ENCODE measurements at regions not wholly inside any gene's neighbourhood (a gene's known extent, or its start where the extent isn't known, plus 50 kb on each side); places are given as distances from the start of the nearest gene placed in this dataset.
A peak's percentile ranks its signal among the peaks of the same experiment; 100 is the strongest.

DNA sequence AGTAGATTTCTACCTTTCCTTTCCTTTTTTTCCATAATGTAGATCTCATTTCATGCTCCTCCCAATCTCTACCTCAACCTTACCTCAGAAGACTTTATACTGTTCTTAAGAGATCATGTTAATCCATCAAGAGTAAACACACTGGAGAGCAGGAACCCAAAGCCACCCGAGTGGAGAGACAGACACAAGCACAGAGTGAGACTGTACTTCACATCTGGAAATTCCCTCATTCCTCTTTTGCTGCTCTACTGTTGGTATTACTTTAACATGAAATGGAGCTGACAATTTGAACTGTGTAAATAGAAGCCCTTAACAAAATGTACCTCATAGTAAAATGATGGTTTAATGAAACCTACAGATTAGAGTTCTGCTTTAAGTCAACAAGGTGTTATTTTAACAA, 105.7 kb upstream of the RASGEF1B start:
- DNase-seq, result peak; percentile 70

DNA sequence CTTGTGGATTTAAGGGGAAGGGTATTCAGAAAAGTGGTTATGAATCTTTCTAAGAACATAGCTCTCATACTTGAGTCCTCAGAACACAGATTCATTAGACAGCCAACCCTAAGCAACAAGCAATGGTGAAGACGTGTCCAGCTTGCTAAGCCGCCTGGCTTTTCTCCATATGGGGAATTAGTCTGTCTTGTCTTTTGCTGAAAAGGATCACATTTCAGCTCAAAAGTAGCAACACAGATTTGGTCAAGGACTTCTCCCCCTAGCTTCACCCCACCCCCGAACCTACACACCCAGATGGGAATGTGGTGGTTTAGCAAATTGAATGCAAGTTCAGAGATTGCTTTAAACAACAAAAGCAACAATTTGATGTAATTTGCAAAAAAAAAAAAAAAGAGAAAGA, 103.3 kb upstream of the RASGEF1B start:
- peak; percentile 44 for DNase-seq

DNA sequence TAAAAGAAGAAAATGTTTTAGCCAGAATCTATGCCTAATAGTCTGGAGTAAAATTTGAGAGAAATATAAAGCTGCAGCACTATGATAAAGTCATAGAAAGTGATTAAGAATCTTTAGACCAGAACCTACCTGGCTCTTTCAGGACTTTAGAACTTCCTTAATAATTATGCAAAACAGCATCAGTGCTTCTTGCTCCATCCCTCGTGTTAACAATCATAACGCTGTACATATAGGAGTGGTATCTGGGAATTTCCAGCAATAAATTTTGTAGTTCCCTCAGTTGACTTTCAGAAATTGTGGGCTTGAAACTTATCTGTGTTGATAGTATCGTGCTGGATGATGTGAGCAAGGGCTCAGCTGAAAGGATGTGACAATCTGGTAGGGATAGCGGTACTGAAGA, 102.1 kb upstream of the RASGEF1B start:
- no peak for DNase-seq

DNA sequence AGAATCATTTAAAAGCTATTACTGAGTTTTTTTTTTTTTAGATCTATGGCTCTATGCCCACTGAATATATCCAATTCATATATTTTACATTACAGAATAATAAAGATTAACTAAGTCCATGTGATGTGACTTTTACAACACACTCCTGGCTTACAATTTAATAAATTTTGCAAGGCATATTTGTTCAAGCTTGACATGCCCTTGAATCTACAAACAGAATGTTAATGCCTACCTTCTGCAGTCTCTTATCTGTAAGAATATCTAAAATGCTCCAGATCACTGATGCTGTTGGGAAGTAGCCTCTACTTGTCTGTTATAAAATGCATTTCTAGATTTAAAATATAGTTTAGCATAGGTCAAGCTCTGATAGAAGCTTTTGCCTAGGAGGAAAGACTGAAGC, 100.7 kb upstream of the RASGEF1B start:
- no peak for DNase-seq

DNA sequence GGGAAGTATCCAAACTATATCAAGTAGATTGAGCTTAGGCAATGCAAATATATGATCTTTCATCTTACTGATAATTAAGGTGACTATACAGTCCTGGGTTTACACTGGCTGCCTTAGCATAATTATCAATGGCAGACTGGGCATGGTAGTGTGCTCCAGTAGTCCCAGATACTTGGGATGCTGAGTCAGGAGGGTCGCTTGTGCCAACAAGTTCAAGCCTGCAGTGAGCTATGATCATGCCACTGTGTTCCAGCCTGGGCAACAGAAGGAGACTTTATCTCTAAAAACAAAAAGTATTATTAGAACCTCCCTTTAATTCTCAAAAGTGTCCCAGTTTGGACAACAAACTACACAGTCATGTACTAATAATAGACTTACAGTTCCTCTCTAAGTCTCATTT, 99.4 kb upstream of the RASGEF1B start:
- no peak for DNase-seq

DNA sequence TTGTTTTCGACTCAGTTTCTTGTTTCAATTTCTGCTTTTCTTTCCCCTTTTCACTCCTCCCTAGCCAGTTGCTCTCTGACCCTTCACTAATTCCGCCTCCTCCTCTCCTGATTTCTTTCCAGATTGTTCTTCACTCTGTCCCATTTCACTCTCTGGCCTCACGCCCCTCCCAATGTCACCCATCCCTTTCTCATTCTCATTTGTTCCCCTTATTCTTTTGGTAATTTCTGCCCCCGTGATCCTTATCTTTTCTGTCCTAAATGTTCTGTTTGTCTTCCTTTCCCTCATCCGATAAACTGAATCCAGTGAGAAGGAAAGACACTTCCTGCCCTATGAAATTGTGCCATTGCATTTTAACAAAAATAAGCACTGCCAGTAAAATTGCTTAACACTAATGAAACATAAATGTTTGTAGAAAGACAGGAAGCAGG, 94.5 kb upstream of the RASGEF1B start:
- DNase-seq, result no peak

DNA sequence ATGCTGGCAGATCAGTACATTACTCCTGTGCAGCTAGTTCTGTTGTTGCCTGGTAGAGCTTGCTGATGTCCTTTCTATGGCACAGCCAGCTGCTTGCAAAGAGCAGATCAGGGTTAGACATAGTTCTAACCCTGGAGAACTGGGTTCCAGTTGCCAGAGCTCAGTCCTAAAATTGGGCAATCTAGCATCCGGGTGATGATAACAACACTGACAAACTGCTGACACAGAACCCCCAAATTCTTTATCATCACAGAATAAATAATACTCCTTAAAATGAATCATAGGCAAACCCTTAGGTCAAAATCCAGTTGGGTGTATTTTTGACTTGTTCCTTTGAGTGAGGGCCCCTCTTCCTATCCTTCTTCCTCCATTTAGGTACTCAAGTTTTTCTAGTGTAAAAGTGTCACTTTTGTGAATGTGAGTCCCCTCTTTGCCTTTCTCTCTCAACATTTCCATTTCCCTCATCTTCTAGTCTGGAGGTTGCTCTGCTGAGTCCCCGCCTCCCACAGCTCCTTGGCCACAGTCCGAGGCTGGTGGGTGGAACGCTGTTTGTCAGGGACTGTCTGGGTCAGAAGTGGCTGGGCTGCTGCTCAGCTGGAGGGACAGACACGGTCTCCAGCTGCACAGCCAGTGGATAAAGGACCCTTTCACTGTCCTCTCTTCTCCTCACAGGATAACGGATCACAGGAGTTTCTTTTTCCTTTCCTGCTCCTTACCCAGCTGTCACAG, 93.6 kb upstream of the RASGEF1B start:
- DNase-seq, result no peak

DNA sequence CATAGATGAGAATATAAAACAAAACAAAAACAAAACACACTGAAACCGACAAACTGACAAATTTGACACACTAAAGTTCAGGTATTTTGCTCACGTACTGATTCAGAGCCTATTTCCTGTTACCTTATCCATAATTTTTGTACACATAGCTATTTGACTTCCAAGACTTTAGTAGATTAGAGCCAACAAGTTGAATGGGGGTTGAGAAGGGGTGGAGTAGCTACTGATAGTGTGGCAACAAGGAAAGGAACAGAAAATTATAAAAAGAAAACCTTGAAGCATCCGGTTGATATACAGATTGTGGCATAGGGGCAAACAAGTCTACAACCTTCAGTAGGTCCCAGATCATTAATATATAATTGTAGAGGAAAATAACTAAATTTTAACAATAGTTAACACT, 92.3 kb upstream of the RASGEF1B start:
- DNase-seq, result no peak

DNA sequence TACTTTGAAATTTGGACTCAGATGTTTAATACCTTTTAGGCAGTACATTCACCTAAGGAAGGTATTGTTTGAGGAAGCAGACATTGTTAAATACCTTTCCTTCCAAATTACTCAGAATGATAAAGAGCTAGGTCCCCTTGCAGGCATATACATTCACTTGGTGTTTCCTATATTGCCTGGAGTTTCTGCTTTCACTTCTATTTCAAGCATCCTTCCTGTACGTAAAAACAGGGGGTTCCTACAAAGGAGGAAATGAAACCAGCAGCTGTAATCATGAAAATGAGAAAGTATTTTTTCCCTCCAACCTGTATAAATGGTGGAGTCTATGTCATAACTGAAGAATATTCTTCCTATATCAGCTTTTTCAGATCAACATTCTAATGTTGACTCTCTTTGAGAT, 90.4 kb upstream of the RASGEF1B start:
- no peak for DNase-seq

DNA sequence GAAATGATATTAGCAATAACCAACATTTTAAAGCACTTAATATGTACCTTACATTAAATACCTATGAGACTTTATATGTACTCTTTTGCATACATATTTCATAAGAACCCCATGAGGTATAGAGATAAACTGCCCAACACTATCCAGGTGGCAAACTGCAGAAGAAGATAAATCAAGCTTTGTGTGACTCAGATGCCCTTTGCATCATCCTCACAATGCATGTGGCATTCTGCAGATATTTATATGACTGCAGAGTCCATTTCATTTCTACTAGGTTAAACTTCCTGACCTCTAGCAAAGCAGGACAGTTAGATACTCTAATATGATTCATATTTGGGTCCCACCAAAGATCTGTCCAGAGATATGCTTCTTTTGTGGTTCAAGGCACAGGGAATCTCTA, 85.6 kb upstream of the RASGEF1B start:
- DNase-seq, result no peak

DNA sequence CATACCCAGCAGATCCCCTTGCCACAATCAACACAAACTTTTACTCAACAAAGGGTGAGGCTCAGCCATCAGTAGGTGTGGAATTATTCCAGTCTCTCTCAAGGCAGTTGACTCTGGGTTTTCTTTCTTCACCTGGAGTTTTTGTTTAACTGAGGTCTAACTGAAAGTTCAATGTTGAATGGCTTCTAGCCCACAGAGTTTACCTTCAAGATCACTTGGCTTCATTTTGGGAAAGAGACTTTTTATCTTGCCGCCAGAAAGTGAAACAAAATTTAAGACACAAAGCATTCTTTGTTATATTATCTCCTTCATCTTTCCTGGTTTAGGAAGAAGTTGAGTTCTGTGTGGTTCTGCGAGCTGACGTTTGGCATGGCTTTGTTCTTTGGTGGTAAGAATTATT, 83.8 kb upstream of the RASGEF1B start:
- no peak for DNase-seq

DNA sequence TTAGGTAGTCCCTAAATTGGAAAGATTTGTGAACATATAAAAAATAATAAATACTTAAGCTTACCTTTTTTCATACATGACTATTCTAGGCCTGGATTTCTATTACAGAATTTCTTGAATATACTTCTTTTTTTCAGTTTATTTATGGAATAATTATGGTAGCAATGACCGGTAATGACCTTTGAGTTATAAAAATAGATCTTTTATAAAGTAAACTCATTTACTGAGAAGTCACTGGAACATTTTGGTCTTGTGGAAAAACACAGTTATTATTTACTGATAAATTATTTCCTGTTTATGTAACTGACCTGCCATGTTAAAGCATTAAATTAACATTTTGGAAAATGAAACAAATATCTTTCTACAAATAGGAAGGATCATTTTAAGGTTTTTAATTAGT, 80.4 kb upstream of the RASGEF1B start:
- no peak for DNase-seq

DNA sequence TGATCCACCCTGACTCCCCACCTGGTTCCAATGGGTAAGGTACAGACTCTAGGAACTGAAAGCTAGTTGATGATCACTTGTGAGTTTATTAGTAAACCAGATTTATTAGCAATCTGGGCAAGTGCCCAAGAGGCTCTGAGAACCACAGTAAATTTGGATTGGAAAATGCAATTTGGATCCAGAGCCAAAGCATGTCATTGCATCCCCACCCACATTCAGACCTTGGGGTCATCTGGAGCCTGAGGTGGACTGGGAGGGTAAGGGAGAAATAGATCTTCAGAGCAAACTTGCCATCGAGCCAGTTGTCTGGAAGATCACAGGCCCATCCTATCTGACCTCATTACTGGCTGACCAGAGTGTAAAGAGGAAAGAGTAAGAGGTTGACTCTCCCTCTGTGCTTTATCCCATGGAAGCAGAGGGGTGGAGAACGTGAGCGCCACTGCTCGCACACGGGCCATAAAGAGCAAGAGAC, 78.7 kb upstream of the RASGEF1B start:
- DNase-seq, result no peak

DNA sequence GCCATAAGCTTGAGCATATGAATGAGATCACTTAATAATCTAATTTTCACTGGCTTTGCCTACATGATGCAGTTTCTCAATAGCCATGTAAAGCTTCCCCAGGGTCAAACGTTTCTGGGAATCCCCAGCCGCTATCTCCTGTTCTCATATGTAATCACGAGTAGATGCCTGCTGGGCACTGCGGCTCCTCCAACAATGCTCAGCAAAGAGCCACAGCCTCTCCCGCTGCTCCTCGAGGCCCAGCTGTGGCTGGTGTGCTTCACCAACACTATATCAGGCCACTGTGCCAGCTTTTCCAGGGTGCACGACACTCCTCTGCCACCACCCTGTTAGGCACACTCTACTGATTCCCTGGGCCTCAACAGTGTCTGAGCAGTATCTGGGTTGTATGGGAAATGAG, 78.3 kb upstream of the RASGEF1B start:
- peak; percentile 17 for DNase-seq

DNA sequence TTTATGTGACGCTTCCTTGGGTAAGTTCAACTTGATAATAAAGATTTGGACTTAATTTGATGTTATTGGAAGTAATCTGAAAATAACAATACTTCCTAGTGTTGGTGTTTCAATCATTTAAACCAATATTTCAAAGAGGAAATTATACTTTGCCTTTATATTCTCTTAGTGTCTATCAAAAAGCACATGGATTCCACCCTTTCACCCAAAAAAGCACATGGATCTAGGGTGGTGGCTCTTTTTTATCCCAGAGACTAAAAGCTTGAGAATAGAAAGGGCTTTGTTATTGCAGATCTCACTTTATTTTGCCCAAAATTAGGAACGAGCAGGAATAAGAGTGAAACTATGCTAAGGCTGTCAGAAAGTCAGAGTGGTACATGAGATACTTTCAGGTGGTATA, 75.1 kb upstream of the RASGEF1B start:
- DNase-seq, result no peak

DNA sequence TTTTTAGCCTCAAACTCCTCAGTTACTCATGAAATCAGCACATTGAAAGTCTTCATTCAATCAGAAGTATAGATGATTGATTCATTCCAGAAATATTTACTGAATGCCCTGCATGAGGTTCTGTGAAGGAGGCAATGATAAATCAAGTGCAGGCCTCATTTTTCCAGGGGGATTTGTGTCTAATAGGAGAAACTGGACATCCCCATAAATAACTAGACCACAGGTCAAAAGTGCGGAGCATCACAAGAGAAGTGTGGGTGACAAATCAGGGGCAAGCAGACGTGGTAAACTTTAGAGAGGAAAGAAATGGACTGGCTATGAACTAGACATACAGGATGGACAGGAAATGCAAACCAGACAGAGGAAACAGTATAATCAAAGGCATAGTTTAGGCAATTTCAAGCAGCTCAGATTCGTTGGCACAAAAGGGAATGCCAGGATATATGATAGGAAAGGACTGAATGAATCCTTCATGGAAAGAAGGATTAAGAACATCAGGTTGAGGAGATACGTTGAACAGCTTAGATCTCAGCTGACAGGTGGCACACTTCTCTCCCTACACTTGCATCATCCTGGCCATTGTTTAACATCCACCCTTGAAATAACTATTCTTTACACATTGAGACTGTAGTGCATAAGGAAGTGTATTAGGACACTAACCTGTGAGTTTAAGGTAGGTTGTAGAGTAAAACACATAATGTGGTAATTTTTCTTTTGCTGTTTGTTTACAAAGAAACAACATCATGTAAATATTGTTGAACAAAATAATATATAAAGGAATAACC, 69.6 kb upstream of the RASGEF1B start:
- peak; percentile 9 for DNase-seq

DNA sequence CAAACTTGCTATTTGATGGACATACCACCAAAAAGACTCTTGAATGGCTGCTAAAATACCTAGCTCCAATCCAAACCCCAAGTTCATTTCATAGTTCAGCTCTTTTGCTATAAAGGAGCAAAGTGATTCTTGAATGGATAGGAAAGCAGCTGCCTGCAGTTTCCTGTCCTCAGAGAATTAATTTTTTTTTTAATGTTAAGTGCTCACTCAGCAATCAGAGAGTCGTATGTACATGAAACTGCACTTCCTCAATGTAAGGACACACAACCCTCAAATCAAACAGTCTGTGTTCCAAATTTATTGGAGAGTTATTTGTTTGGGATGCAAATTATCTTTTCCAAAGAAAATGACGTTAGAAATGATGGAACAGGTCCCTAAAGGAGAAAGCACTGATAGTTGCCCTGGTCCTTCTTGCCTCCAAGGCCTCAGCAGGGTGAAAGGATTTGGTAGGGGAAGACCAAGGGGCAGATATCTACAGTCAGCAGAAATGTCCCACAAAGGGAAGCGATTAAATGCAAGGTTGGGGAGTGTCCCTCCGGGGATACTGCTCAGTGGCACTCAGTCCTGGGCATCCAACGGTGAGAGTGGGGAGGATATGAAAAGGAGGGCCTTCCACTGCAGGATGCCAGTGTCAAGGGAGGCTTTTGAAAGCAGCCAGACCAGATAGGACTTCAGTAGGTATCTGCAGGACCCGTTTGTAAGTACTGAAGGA, 67.2 kb upstream of the RASGEF1B start:
- no peak for DNase-seq

DNA sequence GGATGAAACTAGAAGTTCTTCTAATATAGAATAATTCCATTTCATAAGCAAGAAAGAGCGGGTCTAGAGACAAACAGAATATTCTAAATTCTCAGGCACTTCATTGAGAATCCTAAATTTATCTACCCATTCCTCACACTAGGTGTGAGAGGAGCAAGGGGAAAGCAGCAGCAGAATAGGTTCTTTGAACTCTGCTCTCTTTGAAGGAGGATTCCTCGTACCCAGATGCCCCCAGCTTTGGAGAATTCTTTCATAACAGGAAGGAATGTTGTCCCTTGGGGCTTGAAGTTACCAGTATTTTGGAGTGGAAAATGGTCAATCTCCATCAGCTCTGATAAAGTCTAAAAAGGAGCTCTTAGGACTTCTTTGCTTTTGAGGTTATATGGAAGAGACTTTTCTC, 59.7 kb upstream of the RASGEF1B start:
- no peak for DNase-seq

DNA sequence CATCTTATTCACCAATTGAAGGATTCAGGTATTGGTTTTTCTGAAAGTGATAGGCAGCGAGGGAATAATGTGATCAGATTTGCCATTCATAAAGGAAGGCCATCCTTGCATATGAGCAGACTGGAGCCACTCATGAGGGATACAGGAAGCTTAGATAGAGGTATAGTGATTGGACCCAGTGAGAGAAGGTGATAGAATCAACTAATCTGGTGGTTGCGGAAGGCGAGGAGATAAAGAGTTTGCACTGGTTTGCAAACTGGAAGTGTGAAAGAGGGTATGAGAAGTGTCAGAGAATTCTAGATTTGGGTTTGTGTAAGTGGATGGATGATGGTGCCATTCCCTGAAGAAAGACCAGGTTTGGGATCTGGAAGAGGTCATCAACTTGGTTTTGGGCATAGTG, 57.3 kb upstream of the RASGEF1B start:
- no peak for DNase-seq

DNA sequence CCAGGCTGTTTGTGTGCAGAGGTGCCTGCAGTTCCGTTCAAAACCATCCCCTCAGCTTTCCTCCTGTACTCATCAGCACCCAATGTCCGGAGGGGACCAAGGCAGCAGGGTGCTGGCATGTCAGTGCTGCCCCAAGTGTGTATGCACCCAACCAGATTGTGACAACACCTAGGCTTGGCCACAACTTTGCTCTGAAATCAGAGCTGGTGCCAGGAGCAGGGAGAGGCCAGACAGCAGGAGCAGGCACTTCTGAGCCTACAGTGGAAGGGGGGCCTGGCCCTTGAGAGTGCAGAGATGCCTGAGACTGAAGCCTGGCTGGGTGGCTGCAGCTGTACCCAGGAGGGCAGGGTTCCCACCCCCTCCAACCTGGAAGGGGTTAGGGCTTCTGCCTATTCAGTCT, 56.5 kb upstream of the RASGEF1B start:
- DNase-seq, result no peak

DNA sequence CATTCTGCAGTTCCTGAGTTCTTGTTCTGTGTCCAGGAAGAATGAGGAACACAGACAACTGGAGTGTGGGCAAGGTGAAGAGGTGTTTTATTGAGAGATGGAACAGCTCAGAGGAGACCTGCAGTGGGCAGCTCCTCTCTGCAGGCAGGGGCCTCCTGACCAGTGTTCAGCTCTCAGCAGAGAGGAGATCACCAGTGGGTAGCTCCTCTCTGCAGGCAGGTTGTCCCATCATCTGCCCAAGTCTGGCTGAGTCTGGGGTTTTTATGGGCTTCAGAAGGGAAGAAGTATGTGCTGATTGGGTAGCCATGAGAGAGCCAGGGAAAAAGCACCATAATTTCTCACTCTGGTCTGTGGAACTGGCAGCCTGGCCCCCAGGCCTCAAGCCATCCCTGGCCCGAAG, 56.0 kb upstream of the RASGEF1B start:
- no peak for DNase-seq

DNA sequence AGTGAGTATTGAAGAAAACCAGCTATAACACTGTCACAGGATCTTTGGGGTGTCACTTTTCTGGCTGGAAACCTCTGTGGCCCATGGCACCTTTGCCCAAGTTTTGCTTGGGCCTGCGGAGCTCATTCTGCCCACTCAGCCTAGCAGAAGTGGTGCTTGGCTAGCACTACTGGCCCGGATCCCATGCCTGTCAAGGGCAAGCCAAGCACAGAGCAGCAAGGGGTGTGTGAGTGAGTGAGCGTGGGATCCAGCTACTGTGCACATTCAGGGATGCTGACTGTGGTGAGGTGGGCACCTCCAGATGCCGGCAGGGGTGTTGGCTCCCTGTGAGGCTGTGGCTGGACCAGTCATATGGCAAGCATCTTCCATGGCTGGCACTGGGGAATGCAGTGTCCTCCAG, 55.4 kb upstream of the RASGEF1B start:
- no peak for DNase-seq

DNA sequence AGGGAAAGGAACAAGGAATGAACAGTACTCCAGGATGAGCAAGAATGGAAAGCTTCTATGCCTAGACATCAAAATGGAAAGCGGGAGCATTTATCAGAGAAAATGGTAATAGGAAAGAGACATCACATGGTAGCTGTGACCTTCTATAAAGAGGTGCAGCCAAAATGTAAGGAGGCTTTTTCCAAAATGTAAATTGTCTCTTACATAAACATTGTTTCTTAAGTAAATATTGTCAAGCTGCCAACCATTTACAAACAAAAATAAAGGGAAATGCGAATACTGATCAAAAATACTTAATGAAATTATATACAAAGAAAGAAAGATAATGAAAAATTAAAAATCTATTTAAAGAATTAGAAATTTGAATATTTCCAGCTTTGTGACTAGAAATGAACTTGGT, 55.0 kb upstream of the RASGEF1B start:
- no peak for DNase-seq
